ENCODE measurements at regions not wholly inside any gene's neighbourhood (a gene's known extent, or its start where the extent isn't known, plus 50 kb on each side); places are given as distances from the start of the nearest gene placed in this dataset.
"Not testable (repeated sequence)": the region's sequence is repeated elsewhere in the genome, so short reads cannot be mapped to it uniquely, and the experiment has no call there.

- no peak for DNase-seq (ENCODE audit: low read depth, low spot score)
Observed at GRCh38 chr1:70819231-70819630, 228.4 kb downstream of the PTGER3 start.

GRCh38 chr1:70819785-70820184 is 227.8 kb downstream of the PTGER3 start:
- DNase-seq (ENCODE audit: low read depth, low spot score): no peak

GRCh38 chr1:70820396-70820795 is 227.2 kb downstream of the PTGER3 start:
- DNase-seq (ENCODE audit: low read depth, low spot score): no peak

- no peak for DNase-seq (ENCODE audit: low read depth, low spot score)
Observed at GRCh38 chr1:70820995-70821394, 226.6 kb downstream of the PTGER3 start.

GRCh38 chr1:70826428-70826827 is 221.2 kb downstream of the PTGER3 start:
- DNase-seq (ENCODE audit: low read depth, low spot score): no peak

GRCh38 chr1:70827030-70827429 is 220.6 kb downstream of the PTGER3 start:
- DNase-seq (ENCODE audit: low read depth, low spot score): no peak

- no peak for DNase-seq (ENCODE audit: low read depth, low spot score)
Observed at GRCh38 chr1:70828177-70828576, 219.4 kb downstream of the PTGER3 start.

- not testable (repeated sequence) for DNase-seq (ENCODE audit: low read depth, low spot score)
Observed at GRCh38 chr1:70834365-70834764, 213.3 kb downstream of the PTGER3 start.

GRCh38 chr1:70836456-70836855 is 211.2 kb downstream of the PTGER3 start:
- DNase-seq (ENCODE audit: low read depth, low spot score): no peak

- DNase-seq (ENCODE audit: low read depth, low spot score): peak; percentile 1
Observed at GRCh38 chr1:70840260-70840953, 207.2 kb downstream of the PTGER3 start.

GRCh38 chr1:70842562-70842961 is 205.1 kb downstream of the PTGER3 start:
- no peak for DNase-seq (ENCODE audit: low read depth, low spot score)

GRCh38 chr1:70843452-70843851 is 204.2 kb downstream of the PTGER3 start:
- no peak for DNase-seq (ENCODE audit: low read depth, low spot score)

GRCh38 chr1:70847013-70847412 is 200.6 kb downstream of the PTGER3 start:
- DNase-seq (ENCODE audit: low read depth, low spot score): no peak

- DNase-seq (ENCODE audit: low read depth, low spot score): no peak
Observed at GRCh38 chr1:70855203-70855602, 192.4 kb downstream of the PTGER3 start.

GRCh38 chr1:70856201-70856600 is 191.4 kb downstream of the PTGER3 start:
- no peak for DNase-seq (ENCODE audit: low read depth, low spot score)

- DNase-seq (ENCODE audit: low read depth, low spot score): no peak
Observed at GRCh38 chr1:70863239-70863638, 184.4 kb downstream of the PTGER3 start.

GRCh38 chr1:70864302-70864701 is 183.3 kb downstream of the PTGER3 start:
- peak; percentile 0 for DNase-seq (ENCODE audit: low read depth, low spot score)

- DNase-seq (ENCODE audit: low read depth, low spot score): no peak
Observed at GRCh38 chr1:70866542-70867264, 180.9 kb downstream of the PTGER3 start.

- DNase-seq (ENCODE audit: low read depth, low spot score): no peak
Observed at GRCh38 chr1:70871790-70872189, 175.8 kb downstream of the PTGER3 start.

- no peak for DNase-seq (ENCODE audit: low read depth, low spot score)
Observed at GRCh38 chr1:70874063-70874462, 173.6 kb downstream of the PTGER3 start.

- peak; percentile 0 for DNase-seq (ENCODE audit: low read depth, low spot score)
Observed at GRCh38 chr1:70874818-70875217, 172.8 kb downstream of the PTGER3 start.

GRCh38 chr1:70877343-70877742 is 170.3 kb downstream of the PTGER3 start:
- no peak for DNase-seq (ENCODE audit: low read depth, low spot score)

GRCh38 chr1:70887936-70888335 is 159.7 kb downstream of the PTGER3 start:
- peak; percentile 1 for DNase-seq (ENCODE audit: low read depth, low spot score)

Data from astrocyte of the hippocampus (primary cell).